ENCODE measurements at regions not wholly inside any gene's neighbourhood (a gene's known extent, or its start where the extent isn't known, plus 50 kb on each side); places are given as distances from the start of the nearest gene placed in this dataset.

GRCh38 chr18:76263046-76264005 is 231.7 kb downstream of the ZNF516 start:
- H3K27ac ChIP-seq: peak overlapping the region in 2 of 4 donors; percentile 30 to 39
- no peak overlapping the region for H3K4me3 ChIP-seq
- WGBS, 2 donors: 70 to 74% methylated on average over 17 to 18 of the region's 18 CpGs
- H3K9me3 ChIP-seq: no peaks in the 10 kb centered on the region
- peak in 1 of 2 donors; percentile 36 for DNase-seq
- peaks cover 7 to 19% (median 17%) of the 10 kb centered on the region in 4 donors for H3K4me1 ChIP-seq
- TF ChIP-seq POLR2A (IDR thresholded peaks at IDR 0.05): no peak
- no peak for TF ChIP-seq CTCF (IDR thresholded peaks at IDR 0.05)
- no peaks in the 10 kb centered on the region for H3K27me3 ChIP-seq
- no peaks in the 10 kb centered on the region for H3K36me3 ChIP-seq
- ATAC-seq (ENCODE audit: low FRiP score in 2 of 2): peak in 1 of 2 donors; percentile 2

DNA sequence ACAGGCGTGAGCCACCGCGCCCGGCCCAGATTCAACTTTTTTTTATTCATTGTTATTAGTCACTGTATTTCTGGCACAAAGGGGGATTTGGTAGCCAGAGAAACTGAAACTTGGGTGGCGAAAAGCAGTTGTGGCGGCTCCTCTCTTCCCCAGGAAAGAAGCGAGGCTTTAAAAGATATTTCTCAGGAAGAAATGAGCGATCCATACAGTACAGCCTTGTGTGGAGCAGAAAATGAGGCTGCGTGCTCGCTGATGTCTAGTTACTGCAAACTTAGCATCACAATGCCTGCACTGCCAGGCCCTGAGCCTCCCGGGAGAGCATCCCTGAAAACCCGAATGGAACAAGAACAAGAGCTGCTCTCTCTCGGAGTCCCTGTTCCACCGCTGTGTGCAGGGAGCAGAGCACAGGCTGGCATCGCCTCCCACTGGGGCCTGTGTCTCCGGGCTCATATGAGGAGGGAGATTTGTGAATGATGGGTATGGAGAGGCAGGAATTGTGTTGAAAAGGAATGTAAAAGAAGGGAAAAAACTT is 234.0 kb downstream of the ZNF516 start:
- Histone ChIP-seq H3K36me3 (no peaks in the 10 kb centered on the region), H3K27ac (no peak overlapping the region), H3K4me1 (peaks cover 7 to 19% (median 17%) of the 10 kb centered on the region in 4 donors), H3K27me3 (no peaks in the 10 kb centered on the region), H3K4me3 (no peak overlapping the region), H3K9me3 (no peaks in the 10 kb centered on the region)
- WGBS, 2 donors: 85 to 88% methylated on average over 16 of the region's 16 CpGs
- DNase-seq: no peak
- ATAC-seq (ENCODE audit: low FRiP score in 2 of 2): no peak
- TF ChIP-seq CTCF (IDR thresholded peaks at IDR 0.05) (no peak), EP300 (IDR thresholded peaks at IDR 0.05) (no peak), POLR2A (IDR thresholded peaks at IDR 0.05) (no peak), POLR2AphosphoS5 (IDR thresholded peaks at IDR 0.05) (no peak)

- Histone ChIP-seq H3K27ac (no peak overlapping the region), H3K4me3 (no peak overlapping the region), H3K9me3 (no peaks in the 10 kb centered on the region), H3K36me3 (no peaks in the 10 kb centered on the region), H3K4me1 (peaks cover 0 to 10% (median 6%) of the 10 kb centered on the region in 4 donors), H3K27me3 (no peaks in the 10 kb centered on the region)
- ATAC-seq (ENCODE audit: low FRiP score in 2 of 2) (peak in 1 of 2 donors; percentile 41), DNase-seq (peak in 1 of 2 donors; percentile 77)
- 51 to 92% methylated on average over 11 of the region's 11 CpGs for WGBS, 2 donors
- no peak for TF ChIP-seq EP300 (IDR thresholded peaks at IDR 0.05)
- no peak for TF ChIP-seq POLR2AphosphoS5 (IDR thresholded peaks at IDR 0.05)
- TF ChIP-seq POLR2A (IDR thresholded peaks at IDR 0.05): no peak
- TF ChIP-seq CTCF (IDR thresholded peaks at IDR 0.05): no peak
Measured at GRCh38 chr18:76259711-76260110, 235.3 kb downstream of the ZNF516 start.

GRCh38 chr18:76259096-76259495 is 235.9 kb downstream of the ZNF516 start:
- H3K36me3 ChIP-seq: no peaks in the 10 kb centered on the region
- TF ChIP-seq EP300 (IDR thresholded peaks at IDR 0.05) (no peak), POLR2AphosphoS5 (IDR thresholded peaks at IDR 0.05) (no peak), POLR2A (IDR thresholded peaks at IDR 0.05) (no peak), CTCF (IDR thresholded peaks at IDR 0.05) (no peak)
- H3K4me1 ChIP-seq: peaks cover 0 to 4% (median under 1%) of the 10 kb centered on the region in 4 donors
- WGBS, 2 donors: 52 to 56% methylated on average over 7 to 10 of the region's 10 CpGs
- H3K9me3 ChIP-seq: no peaks in the 10 kb centered on the region
- H3K27ac ChIP-seq: no peak overlapping the region
- no peaks in the 10 kb centered on the region for H3K27me3 ChIP-seq
- peak in 1 of 2 donors; percentile 41 for DNase-seq
- ATAC-seq (ENCODE audit: low FRiP score in 2 of 2): no peak
- H3K4me3 ChIP-seq: no peak overlapping the region
